ENCODE measurements at regions not wholly inside any gene's neighbourhood (a gene's known extent, or its start where the extent isn't known, plus 50 kb on each side); places are given as distances from the start of the nearest gene placed in this dataset.

DNA sequence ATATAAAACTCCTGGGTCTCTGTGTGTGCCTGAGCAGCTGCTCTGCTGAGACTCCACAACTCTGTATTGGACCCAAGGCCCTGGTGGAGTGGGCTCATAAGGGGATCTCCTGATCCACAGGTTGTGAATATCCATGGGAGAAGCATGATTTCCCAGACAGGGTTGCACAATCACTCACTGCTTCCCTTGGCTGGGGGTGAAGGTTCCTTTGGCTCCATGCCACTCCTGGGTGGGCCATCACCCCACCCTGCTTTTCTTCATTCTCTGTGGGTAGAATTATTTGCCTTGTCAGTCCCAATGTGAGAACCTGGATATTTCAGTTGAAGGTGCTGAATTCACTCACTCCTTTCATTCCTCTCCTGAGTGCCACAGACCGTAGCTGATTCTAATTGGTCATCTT is 205.2 kb upstream of the TMEM260 start:
- no peak for TF ChIP-seq L3MBTL2 (conservative IDR thresholded peaks at IDR 0.05)
- no peak for TF ChIP-seq HDGF (IDR thresholded peaks at IDR 0.05; ENCODE audit: borderline replicate concordance)
- TF ChIP-seq ELF4 (IDR thresholded peaks at IDR 0.05) = no peak
- no peak for TF ChIP-seq CTBP1 (IDR thresholded peaks at IDR 0.05; ENCODE audit: borderline replicate concordance)
- no peak for TF ChIP-seq LEF1 (IDR thresholded peaks at IDR 0.05; ENCODE audit: borderline replicate concordance)
- TF ChIP-seq, protein P1, sequence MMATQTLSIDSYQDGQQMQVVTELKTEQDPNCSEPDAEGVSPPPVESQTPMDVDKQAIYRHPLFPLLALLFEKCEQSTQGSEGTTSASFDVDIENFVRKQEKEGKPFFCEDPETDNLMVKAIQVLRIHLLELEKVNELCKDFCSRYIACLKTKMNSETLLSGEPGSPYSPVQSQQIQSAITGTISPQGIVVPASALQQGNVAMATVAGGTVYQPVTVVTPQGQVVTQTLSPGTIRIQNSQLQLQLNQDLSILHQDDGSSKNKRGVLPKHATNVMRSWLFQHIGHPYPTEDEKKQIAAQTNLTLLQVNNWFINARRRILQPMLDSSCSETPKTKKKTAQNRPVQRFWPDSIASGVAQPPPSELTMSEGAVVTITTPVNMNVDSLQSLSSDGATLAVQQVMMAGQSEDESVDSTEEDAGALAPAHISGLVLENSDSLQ (IDR thresholded peaks at IDR 0.05) = no peak
- no peak for TF ChIP-seq FOXM1 (IDR thresholded peaks at IDR 0.05; ENCODE audit: borderline replicate concordance)
- no peak for TF ChIP-seq SP1 (IDR thresholded peaks at IDR 0.05)
- TF ChIP-seq SUZ12 (IDR thresholded peaks at IDR 0.05) = no peak
- TF ChIP-seq FOXK2 (IDR thresholded peaks at IDR 0.05) = no peak
- TF ChIP-seq TARDBP (IDR thresholded peaks at IDR 0.05) = no peak
